Spleen (tissue), 7 donors: ENCODE measurements at regions not wholly inside any gene's neighbourhood (a gene's known extent, or its start where the extent isn't known, plus 50 kb on each side); places are given as distances from the start of the nearest gene placed in this dataset.

Experiments used
- CTCF ChIP-seq, 11 experiments: fragments of 200-600 bp in 7 of 11; fragments of 450-650 bp in 4 of 11; sonication (generic) in 4 of 11; IDR thresholded peaks in 8 of 11; conservative IDR thresholded peaks in 3 of 11; 1 replicate in 7 of 11; 2 replicates in 4 of 11; pipeline versions ENCODE4 v1.4.0 to v1.8.0; 2016 to 2021; ENCODE audit warnings: antibody characterized with exemption in 11 of 11, inconsistent platforms in 4 of 11, mild to moderate bottlenecking in 1 of 11
- POLR2A ChIP-seq, 3 donors: fragments of 450-650 bp; IDR thresholded peaks; one replicate each; pipeline ENCODE4 v1.5.1; 2017; ENCODE audit warnings: antibody characterized with exemption in 3 of 3, mild to moderate bottlenecking in 1 of 3
- POLR2AphosphoS5 ChIP-seq, 3 donors: sonication (generic); formaldehyde crosslinking; IDR thresholded peaks; one replicate each; pipeline ENCODE4 v1.5.1; 2017; ENCODE audit warnings: antibody characterized with exemption in 3 of 3
- donor health status: DM: no; HTN: no; CAD: no; lungs with moderate emphysema.
- donor health status: DM: no; HTN: no; CAD: no.
- donor health status: DM: no; HTN: no; CAD: no.

GRCh38 chr16:54479546-54479945 lies 193.0 kb upstream of the IRX3 start:
- TF ChIP-seq POLR2A (IDR thresholded peaks at IDR 0.05), result no peak
- no peak for TF ChIP-seq CTCF (IDR thresholded peaks at IDR 0.05 in 8 of 11, conservative IDR thresholded peaks at IDR 0.05 in 3 of 11)
- no peak for TF ChIP-seq POLR2AphosphoS5 (IDR thresholded peaks at IDR 0.05)
